Chondrocyte (in vitro differentiated cells): ENCODE measurements at regions not wholly inside any gene's neighbourhood (a gene's known extent, or its start where the extent isn't known, plus 50 kb on each side); places are given as distances from the start of the nearest gene placed in this dataset.

Source experiments
- DNase-seq: peaks from one replicate; pipeline ENCODE4 v3.0.0; 2021; ENCODE audit warnings: mixed read lengths, low spot score
- H3K27ac Mint-ChIP-seq: one replicate; pipeline ENCODE4 v1.8.0; 2021; ENCODE audit warnings: mild to moderate bottlenecking, moderate library complexity, mixed read lengths; ENCODE audit not compliant: unreplicated experiment
- H3K27me3 Mint-ChIP-seq: 2 replicates; pipeline ENCODE4 v1.8.0; 2021; ENCODE audit warnings: low read depth, mixed read lengths
- H3K36me3 Mint-ChIP-seq: 2 replicates; pipeline ENCODE4 v1.8.0; 2021; ENCODE audit warnings: low read depth, mixed read lengths
- H3K4me1 Mint-ChIP-seq: 2 replicates; pipeline ENCODE4 v1.8.0; 2021; ENCODE audit warnings: low read depth, mild to moderate bottlenecking, mixed read lengths
- H3K4me3 Mint-ChIP-seq: one replicate; pipeline ENCODE4 v1.8.0; 2021; ENCODE audit warnings: mild to moderate bottlenecking, moderate library complexity, mixed read lengths; ENCODE audit not compliant: unreplicated experiment
- H3K9me3 Mint-ChIP-seq: 2 replicates; pipeline ENCODE4 v1.8.0; 2021; ENCODE audit warnings: low read depth, mixed read lengths
- TF ChIP-seq, protein P1 (sequence below): fragments of 200-600 bp; sonication (generic); IDR thresholded peaks from 2 replicates; pipeline ENCODE4 v1.5.0; 2021; ENCODE audit warnings: antibody characterized with exemption, mild to moderate bottlenecking, moderate library complexity

DNA sequence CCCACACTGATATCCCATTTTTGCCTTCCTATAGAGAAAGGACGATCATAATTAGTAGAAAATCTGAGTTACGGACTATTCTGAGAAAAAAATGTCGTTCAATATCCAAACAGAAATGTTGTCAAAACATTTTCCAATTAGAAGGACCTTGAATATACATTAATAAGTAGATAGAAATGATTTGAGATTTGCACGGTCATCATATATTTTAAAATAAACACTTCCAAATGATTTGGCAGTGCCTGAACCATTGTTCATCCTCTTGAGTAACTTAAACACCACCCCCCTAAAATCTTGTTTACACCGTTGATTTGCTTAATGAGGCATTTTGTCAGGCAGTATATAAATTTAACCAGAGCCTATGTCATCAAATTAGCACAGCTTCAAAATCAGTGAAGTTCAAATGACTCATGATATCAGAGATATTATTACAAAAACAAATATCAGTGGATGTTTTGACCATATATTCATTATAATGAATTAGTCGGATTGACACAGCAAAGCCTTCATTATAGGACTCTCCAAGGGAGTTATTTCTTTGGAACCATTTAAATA lies 105.0 kb downstream of the ACTL7B start:
- TF ChIP-seq, protein P1, sequence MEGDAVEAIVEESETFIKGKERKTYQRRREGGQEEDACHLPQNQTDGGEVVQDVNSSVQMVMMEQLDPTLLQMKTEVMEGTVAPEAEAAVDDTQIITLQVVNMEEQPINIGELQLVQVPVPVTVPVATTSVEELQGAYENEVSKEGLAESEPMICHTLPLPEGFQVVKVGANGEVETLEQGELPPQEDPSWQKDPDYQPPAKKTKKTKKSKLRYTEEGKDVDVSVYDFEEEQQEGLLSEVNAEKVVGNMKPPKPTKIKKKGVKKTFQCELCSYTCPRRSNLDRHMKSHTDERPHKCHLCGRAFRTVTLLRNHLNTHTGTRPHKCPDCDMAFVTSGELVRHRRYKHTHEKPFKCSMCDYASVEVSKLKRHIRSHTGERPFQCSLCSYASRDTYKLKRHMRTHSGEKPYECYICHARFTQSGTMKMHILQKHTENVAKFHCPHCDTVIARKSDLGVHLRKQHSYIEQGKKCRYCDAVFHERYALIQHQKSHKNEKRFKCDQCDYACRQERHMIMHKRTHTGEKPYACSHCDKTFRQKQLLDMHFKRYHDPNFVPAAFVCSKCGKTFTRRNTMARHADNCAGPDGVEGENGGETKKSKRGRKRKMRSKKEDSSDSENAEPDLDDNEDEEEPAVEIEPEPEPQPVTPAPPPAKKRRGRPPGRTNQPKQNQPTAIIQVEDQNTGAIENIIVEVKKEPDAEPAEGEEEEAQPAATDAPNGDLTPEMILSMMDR = no peak
- DNase-seq = no peak
- Mint-ChIP-seq H3K4me3 (no peak overlapping the region), H3K4me1 (peaks cover 11% of the 10 kb centered on the region), H3K9me3 (peaks cover 7% of the 10 kb centered on the region), H3K27ac (no peak overlapping the region), H3K27me3 (peaks cover 14% of the 10 kb centered on the region), H3K36me3 (peaks cover 6% of the 10 kb centered on the region)

DNA sequence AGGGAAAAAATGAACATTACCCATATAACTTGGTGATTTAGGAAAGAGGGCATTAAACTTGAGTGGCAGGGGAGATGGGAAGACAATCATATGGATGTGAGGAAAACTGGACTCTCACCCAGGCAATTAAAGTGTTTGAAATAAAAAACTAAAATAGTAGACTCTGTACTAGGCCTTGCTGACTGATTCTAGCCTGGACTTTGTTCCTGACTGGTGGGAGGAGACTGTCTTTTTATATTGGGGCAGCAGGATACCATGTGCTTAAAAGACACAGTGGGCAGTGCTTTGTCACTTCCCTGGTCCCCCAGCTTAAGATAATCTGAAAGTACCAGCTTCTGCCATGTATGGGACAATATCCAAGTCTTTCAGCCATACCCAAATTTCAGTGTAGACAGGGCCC lies 107.0 kb downstream of the ACTL7B start:
- H3K4me1 Mint-ChIP-seq = peaks cover 20% of the 10 kb centered on the region
- H3K4me3 Mint-ChIP-seq = no peak overlapping the region
- H3K27ac Mint-ChIP-seq = no peak overlapping the region
- peaks cover 2% of the 10 kb centered on the region for H3K36me3 Mint-ChIP-seq
- TF ChIP-seq, protein P1 = no peak
- no peak for DNase-seq
- H3K27me3 Mint-ChIP-seq = peaks cover 7% of the 10 kb centered on the region
- H3K9me3 Mint-ChIP-seq = peaks cover 5% of the 10 kb centered on the region

DNA sequence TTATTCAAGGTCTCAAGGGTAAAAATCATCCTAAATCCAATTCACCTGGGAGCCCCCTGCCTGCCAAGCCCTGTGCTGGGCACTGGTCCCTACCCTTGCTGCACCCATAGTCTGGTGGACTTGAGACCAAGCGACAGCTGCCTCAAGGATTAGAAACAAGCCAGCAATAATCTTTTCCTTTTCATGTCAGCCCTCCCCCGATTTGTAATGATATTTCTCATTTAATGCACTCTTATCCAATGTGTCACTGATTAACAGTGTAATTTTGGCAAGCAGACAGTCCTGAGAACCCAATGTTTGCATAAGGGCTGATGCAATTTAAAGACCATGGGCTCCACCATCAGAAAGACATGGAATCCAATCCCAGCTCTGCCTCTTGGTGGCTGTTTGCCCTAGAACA lies 108.9 kb downstream of the ACTL7B start:
- Mint-ChIP-seq H3K4me1 (peaks cover 26% of the 10 kb centered on the region), H3K9me3 (no peaks in the 10 kb centered on the region), H3K36me3 (no peaks in the 10 kb centered on the region), H3K4me3 (no peak overlapping the region), H3K27ac (no peak overlapping the region), H3K27me3 (peaks cover 2% of the 10 kb centered on the region)
- DNase-seq = no peak
- TF ChIP-seq, protein P1 = no peak

DNA sequence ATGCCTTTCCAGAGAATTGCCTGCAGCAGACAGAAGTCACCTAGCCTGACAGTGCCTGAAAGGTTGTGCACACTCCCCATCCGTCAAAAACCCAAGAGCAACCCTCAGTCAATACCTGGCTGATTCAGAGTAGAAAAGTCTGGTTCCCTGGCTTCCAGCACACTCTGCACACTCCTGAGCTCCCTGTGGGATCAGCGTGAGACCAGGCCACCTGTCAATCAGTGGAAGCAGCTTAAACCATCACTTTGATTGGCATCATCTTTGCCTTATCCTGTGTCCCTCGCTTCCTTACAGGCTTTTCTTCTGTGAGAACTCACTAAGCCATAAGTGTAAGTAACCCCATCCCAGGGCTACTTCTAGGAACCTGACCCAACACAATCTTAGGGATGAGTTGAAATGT lies 109.8 kb downstream of the ACTL7B start:
- peaks cover 26% of the 10 kb centered on the region for H3K4me1 Mint-ChIP-seq
- H3K36me3 Mint-ChIP-seq = no peaks in the 10 kb centered on the region
- TF ChIP-seq, protein P1 = no peak
- DNase-seq = no peak
- peaks cover 2% of the 10 kb centered on the region for H3K27me3 Mint-ChIP-seq
- H3K27ac Mint-ChIP-seq = no peak overlapping the region
- H3K4me3 Mint-ChIP-seq = no peak overlapping the region
- H3K9me3 Mint-ChIP-seq = no peaks in the 10 kb centered on the region

DNA sequence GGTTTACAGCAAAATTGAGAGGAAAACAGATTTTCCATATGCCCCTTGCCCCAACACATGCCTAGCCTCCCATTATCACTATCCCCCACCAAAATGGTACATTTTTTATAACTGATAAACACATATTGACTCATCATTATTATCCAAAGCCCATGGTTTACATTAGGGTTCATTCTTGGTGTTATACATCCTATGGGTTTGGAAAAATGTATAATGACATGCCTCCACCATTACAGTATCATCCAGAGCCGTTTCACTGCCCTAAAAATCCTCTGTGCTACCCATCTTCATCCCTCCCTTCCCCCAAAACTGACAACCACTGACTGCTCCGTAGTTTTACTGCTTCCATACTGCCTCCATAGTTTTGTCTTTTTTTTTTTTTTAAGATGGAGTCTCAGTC lies 111.1 kb downstream of the ACTL7B start:
- TF ChIP-seq, protein P1 = no peak
- no peak overlapping the region for H3K4me3 Mint-ChIP-seq

More for the DNA sequence above, 111.1 kb downstream of the ACTL7B start:
- Mint-ChIP-seq H3K27ac (no peak overlapping the region), H3K4me1 (peaks cover 26% of the 10 kb centered on the region), H3K27me3 (peaks cover 2% of the 10 kb centered on the region), H3K36me3 (no peaks in the 10 kb centered on the region), H3K9me3 (no peaks in the 10 kb centered on the region)
- DNase-seq = no peak
